Peyer's patch (tissue), 4 donors: ENCODE measurements at regions not wholly inside any gene's neighbourhood (a gene's known extent, or its start where the extent isn't known, plus 50 kb on each side); places are given as distances from the start of the nearest gene placed in this dataset.

Experiments used
- CTCF ChIP-seq, 6 experiments: fragments of 450-650 bp in 4 of 6; fragments of 200-600 bp in 2 of 6; sonication (generic) in 1 of 6; IDR thresholded peaks; one replicate each; pipeline ENCODE4 v1.5.1; 2017 to 2019; ENCODE audit warnings: antibody characterized with exemption in 6 of 6, mild to moderate bottlenecking in 3 of 6, moderate library complexity in 1 of 6
- POLR2A ChIP-seq, 2 donors: fragments of 450-650 bp; IDR thresholded peaks; one replicate each; pipeline ENCODE4 v1.5.1; 2017; ENCODE audit warnings: antibody characterized with exemption in 2 of 2, mild to moderate bottlenecking in 2 of 2, moderate library complexity in 2 of 2

DNA sequence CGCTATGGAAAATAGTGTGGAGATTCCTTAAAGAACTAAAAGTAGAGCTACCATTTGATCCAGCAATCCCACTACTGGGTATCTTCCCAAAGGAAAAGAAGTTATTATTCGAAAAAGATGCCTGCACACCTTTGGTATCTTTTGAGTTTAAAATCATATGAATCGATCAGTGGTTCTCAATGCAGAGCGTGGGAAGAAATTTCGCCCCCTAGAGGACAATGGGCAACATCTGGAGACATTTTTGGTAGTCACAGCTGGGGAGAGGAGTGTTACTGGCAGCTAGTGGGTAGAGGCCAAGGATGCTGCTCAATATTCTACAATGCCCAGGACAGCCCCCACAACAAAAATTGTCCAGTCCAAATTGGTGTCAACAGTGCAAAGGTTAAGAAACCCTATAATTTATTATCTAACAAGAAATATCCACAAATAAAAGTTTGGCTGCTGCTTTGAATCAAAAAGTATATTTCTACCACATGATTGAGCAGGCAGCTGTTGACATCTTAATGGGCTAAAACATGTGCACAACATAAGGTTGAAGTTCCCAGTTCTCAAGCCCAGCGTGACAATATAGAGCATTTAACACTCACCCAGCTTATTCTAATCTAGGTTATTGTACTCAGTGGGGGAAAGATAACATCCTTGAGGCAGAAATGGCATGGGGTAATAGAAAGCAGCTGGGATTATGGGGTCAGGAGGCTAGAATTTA lies 425.7 kb downstream of the LRATD1 start:
- TF ChIP-seq POLR2A (IDR thresholded peaks at IDR 0.05) (no peak), CTCF (IDR thresholded peaks at IDR 0.05) (no peak)
